ENCODE measurements at regions not wholly inside any gene's neighbourhood (a gene's known extent, or its start where the extent isn't known, plus 50 kb on each side); places are given as distances from the start of the nearest gene placed in this dataset.
A peak's percentile ranks its signal among the peaks of the same experiment; 100 is the strongest.
"Not testable (repeated sequence)": the region's sequence is repeated elsewhere in the genome, so short reads cannot be mapped to it uniquely, and the experiment has no call there.

- no peak for TF ChIP-seq CTCF (IDR thresholded peaks at IDR 0.05; ENCODE audit: borderline replicate concordance)
Observed at GRCh38 chr15:84111575-84111974, 124.0 kb upstream of the GOLGA6L4 start.

DNA sequence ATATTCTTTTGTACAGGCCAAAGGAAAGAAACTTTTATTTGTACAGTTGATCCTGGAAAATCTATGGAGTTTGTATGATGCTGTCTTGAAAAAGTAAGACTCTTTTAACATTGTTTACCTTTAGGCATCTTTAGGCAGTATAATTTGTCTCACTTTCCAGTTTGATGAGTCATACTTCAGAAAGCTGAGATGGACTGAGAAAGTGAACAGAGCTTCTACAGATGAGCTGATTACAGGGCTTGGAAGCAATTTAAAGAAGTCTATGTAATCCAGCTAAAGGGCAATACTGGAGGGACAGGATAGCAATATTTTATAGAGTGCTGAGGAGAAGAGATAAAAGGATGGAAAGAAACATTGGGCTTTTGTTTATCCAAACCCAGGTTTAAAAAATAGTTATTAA lies 123.5 kb upstream of the GOLGA6L4 start:
- no peak for TF ChIP-seq CTCF (IDR thresholded peaks at IDR 0.05; ENCODE audit: borderline replicate concordance)
- Histone ChIP-seq H3K4me3 (no peak overlapping the region), H3K36me3 (no peaks in the 10 kb centered on the region), H3K4me1 (no peaks in the 10 kb centered on the region), H3K27me3 (ENCODE audit: low read depth) (no peaks in the 10 kb centered on the region), H3K9me3 (replicated peaks) (no peaks in the 10 kb centered on the region), H3K27ac (replicated peaks) (no peak overlapping the region)
- intact Hi-C loops (cut with micrococcal nuclease) = no loop called here
- no peak for DNase-seq

More at GRCh38 chr15:84111575-84111974, 124.0 kb upstream of the GOLGA6L4 start:
- intact Hi-C loops (cut with micrococcal nuclease) = no loop called here
- Histone ChIP-seq H3K27ac (replicated peaks) (no peak overlapping the region), H3K27me3 (ENCODE audit: low read depth) (no peaks in the 10 kb centered on the region), H3K4me1 (no peaks in the 10 kb centered on the region), H3K9me3 (replicated peaks) (no peaks in the 10 kb centered on the region), H3K36me3 (no peaks in the 10 kb centered on the region), H3K4me3 (no peak overlapping the region)
- no peak for DNase-seq

GRCh38 chr15:84113919-84114318 lies 121.7 kb upstream of the GOLGA6L4 start:
- Histone ChIP-seq H3K4me3 (no peak overlapping the region), H3K27ac (replicated peaks) (no peak overlapping the region), H3K9me3 (replicated peaks) (no peaks in the 10 kb centered on the region), H3K36me3 (no peaks in the 10 kb centered on the region), H3K4me1 (no peaks in the 10 kb centered on the region), H3K27me3 (ENCODE audit: low read depth) (no peaks in the 10 kb centered on the region)
- intact Hi-C loops (cut with micrococcal nuclease) = no loop called here
- TF ChIP-seq CTCF (IDR thresholded peaks at IDR 0.05; ENCODE audit: borderline replicate concordance) = no peak
- no peak for DNase-seq

GRCh38 chr15:84114680-84115079 lies 120.9 kb upstream of the GOLGA6L4 start:
- DNase-seq; H3K4me1 ChIP-seq; H3K27me3 ChIP-seq (ENCODE audit: low read depth); H3K9me3 ChIP-seq (replicated peaks); H3K4me3 ChIP-seq; intact Hi-C loops (cut with micrococcal nuclease); H3K36me3 ChIP-seq; H3K27ac ChIP-seq (replicated peaks): not testable (repeated sequence)

DNA sequence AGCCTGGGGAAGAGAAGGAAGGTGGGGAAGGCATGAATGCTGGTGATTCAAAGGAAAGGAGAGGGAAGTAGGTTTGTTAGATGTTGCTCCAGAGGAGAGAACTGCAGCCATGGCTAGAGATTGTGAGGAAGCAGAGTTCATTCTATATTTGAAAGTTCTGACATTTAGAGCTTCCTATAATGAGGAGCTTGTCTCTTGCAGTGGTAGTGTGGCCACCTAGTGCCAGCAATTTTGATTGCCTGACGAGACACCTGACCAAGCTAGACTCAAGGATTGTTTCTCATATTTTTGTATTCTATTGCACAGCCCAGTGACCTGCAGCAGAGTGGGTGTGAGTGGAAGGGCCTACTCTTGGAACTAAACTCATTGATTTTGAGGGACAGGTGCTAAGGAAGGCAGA lies 116.2 kb upstream of the GOLGA6L4 start:
- TF ChIP-seq CTCF (IDR thresholded peaks at IDR 0.05; ENCODE audit: borderline replicate concordance) = peak; percentile 30
- DNase-seq; H3K36me3 ChIP-seq; H3K9me3 ChIP-seq (replicated peaks); H3K27me3 ChIP-seq (ENCODE audit: low read depth); H3K4me3 ChIP-seq; H3K4me1 ChIP-seq; intact Hi-C loops (cut with micrococcal nuclease); H3K27ac ChIP-seq (replicated peaks): not testable (repeated sequence)

- H3K36me3 ChIP-seq; H3K4me1 ChIP-seq; H3K27ac ChIP-seq (replicated peaks); H3K27me3 ChIP-seq (ENCODE audit: low read depth); H3K9me3 ChIP-seq (replicated peaks); H3K4me3 ChIP-seq; intact Hi-C loops (cut with micrococcal nuclease): not testable (repeated sequence)
- DNase-seq = peak; percentile 11
Observed at GRCh38 chr15:84120903-84121302, 114.7 kb upstream of the GOLGA6L4 start.

DNA sequence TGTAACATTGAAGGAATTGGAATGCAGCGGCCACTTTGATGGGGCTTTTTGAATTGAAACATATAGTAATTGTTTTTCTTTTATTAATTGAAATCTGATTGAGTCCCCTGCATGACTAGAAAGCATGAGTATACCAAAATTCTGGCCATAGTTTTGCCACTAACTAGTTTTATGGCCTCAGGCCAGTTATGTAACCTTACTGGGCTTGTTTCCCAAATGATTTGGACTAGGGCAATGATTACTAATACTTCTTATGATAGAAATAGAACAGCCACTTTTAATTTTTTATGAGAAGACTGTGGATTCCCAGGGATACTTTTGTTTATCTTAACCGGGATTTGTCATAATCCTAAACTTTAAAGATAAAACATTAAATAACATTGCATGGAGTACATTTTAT lies 106.9 kb upstream of the GOLGA6L4 start:
- H3K9me3 ChIP-seq (replicated peaks); H3K36me3 ChIP-seq; H3K4me3 ChIP-seq; intact Hi-C loops (cut with micrococcal nuclease); DNase-seq; H3K27ac ChIP-seq (replicated peaks); H3K4me1 ChIP-seq; H3K27me3 ChIP-seq (ENCODE audit: low read depth): not testable (repeated sequence)

- H3K27me3 ChIP-seq (ENCODE audit: low read depth); H3K36me3 ChIP-seq; DNase-seq; H3K4me3 ChIP-seq; H3K27ac ChIP-seq (replicated peaks); intact Hi-C loops (cut with micrococcal nuclease); H3K9me3 ChIP-seq (replicated peaks); H3K4me1 ChIP-seq: not testable (repeated sequence)
Observed at GRCh38 chr15:84130098-84130831, 105.3 kb upstream of the GOLGA6L4 start.

- H3K4me1 ChIP-seq; intact Hi-C loops (cut with micrococcal nuclease); DNase-seq; H3K36me3 ChIP-seq; H3K27ac ChIP-seq (replicated peaks); H3K4me3 ChIP-seq; H3K9me3 ChIP-seq (replicated peaks); H3K27me3 ChIP-seq (ENCODE audit: low read depth): not testable (repeated sequence)
Observed at GRCh38 chr15:84135931-84136456, 99.6 kb upstream of the GOLGA6L4 start.

Data from left ventricle myocardium inferior (tissue), 1 donor.